ENCODE measurements at regions not wholly inside any gene's neighbourhood (a gene's known extent, or its start where the extent isn't known, plus 50 kb on each side); places are given as distances from the start of the nearest gene placed in this dataset.
A peak's percentile ranks its signal among the peaks of the same experiment; 100 is the strongest.

- no peak for FAIRE-seq
Observed at GRCh38 chr10:128629111-128630096, 503.2 kb upstream of the MKI67 start.

- FAIRE-seq: no peak
Observed at GRCh38 chr10:128630787-128631252, 504.6 kb upstream of the MKI67 start.

GRCh38 chr10:128631801-128632241 is 505.6 kb upstream of the MKI67 start:
- FAIRE-seq: peak; percentile 86

GRCh38 chr10:128632694-128633093 is 506.5 kb upstream of the MKI67 start:
- FAIRE-seq: no peak

- no peak for FAIRE-seq
Observed at GRCh38 chr10:128633864-128634540, 507.8 kb upstream of the MKI67 start.

GRCh38 chr10:128642023-128642422 is 515.8 kb upstream of the MKI67 start:
- no peak for FAIRE-seq

- no peak for FAIRE-seq
Observed at GRCh38 chr10:128642502-128642901, 516.3 kb upstream of the MKI67 start.

GRCh38 chr10:128643658-128644057 is 517.4 kb upstream of the MKI67 start:
- no peak for FAIRE-seq

GRCh38 chr10:128645486-128645885 is 519.3 kb upstream of the MKI67 start:
- FAIRE-seq: no peak

GRCh38 chr10:128646956-128647355 is 520.7 kb upstream of the MKI67 start:
- no peak for FAIRE-seq

GRCh38 chr10:128657548-128657947 is 531.3 kb upstream of the MKI67 start:
- FAIRE-seq: no peak

- no peak for FAIRE-seq
Observed at GRCh38 chr10:128660726-128661125, 534.5 kb upstream of the MKI67 start.

GRCh38 chr10:128661404-128662197 is 535.4 kb upstream of the MKI67 start:
- FAIRE-seq: no peak

GRCh38 chr10:128662520-128662919 is 536.3 kb upstream of the MKI67 start:
- no peak for FAIRE-seq

- FAIRE-seq: no peak
Observed at GRCh38 chr10:128664729-128665128, 538.5 kb upstream of the MKI67 start.

- FAIRE-seq: no peak
Observed at GRCh38 chr10:128675405-128675804, 549.2 kb upstream of the MKI67 start.

GRCh38 chr10:128680116-128680515 is 553.9 kb upstream of the MKI67 start:
- FAIRE-seq: no peak

GRCh38 chr10:128684215-128684614 is 558.0 kb upstream of the MKI67 start:
- no peak for FAIRE-seq

GRCh38 chr10:128686630-128687278 is 560.5 kb upstream of the MKI67 start:
- no peak for FAIRE-seq

- no peak for FAIRE-seq
Observed at GRCh38 chr10:128687408-128687807, 561.2 kb upstream of the MKI67 start.

GRCh38 chr10:128687927-128688549 is 561.8 kb upstream of the MKI67 start:
- no peak for FAIRE-seq

GRCh38 chr10:128689667-128690066 is 563.4 kb upstream of the MKI67 start:
- FAIRE-seq: no peak

Data from A204.1 (cell line).